A673 (cell line): ENCODE measurements at regions not wholly inside any gene's neighbourhood (a gene's known extent, or its start where the extent isn't known, plus 50 kb on each side); places are given as distances from the start of the nearest gene placed in this dataset.

Experiments used
- BruUV-seq: library from RNA; stranded (reverse); fragments of 400-500 nt; replicated peaks from 2 replicates; lab custom pipeline; 2021; lab: Mats Ljungman, UMichigan
- CTCF ChIA-PET: fragments of 300-600 bp; sonication (Branson Sonifier 250); formaldehyde crosslinking; loops from one replicate; lab custom pipeline; 2022; ENCODE audit warnings: antibody characterized with exemption; lab: Charles Lee
- POLR2A ChIA-PET: fragments of 300-600 bp; sonication (Branson Sonifier 250); formaldehyde crosslinking; loops from one replicate; lab custom pipeline; 2022; ENCODE audit warnings: antibody characterized with exemption; ENCODE audit not compliant: low non-redundant PET; lab: Charles Lee
- DNase-seq: peaks from one replicate; pipeline ENCODE4 v3.0.0-alpha.2; 2015; ENCODE audit warnings: low spot score
- H3K27ac ChIP-seq: fragments of 200-600 bp; sonication (generic); 2 replicates; pipeline ENCODE4 v1.5.1; 2016; ENCODE audit warnings: mixed run types, low read depth, mild to moderate bottlenecking, mixed read lengths, antibody characterized with exemption, low read length; ENCODE audit not compliant: poor library complexity, severe bottlenecking
- H3K27me3 ChIP-seq: fragments of 200-600 bp; sonication (generic); replicated peaks from 2 replicates; pipeline ENCODE4 v1.6.1; 2017; ENCODE audit warnings: mixed run types, low read depth, mild to moderate bottlenecking, mixed read lengths, antibody characterized with exemption, low read length; ENCODE audit not compliant: insufficient read depth, poor library complexity
- H3K36me3 ChIP-seq: fragments of 200-600 bp; sonication (generic); 2 replicates; pipeline ENCODE4 v1.6.1; 2016; ENCODE audit warnings: mixed run types, mild to moderate bottlenecking, mixed read lengths, antibody characterized with exemption, low read length; ENCODE audit not compliant: insufficient read depth, poor library complexity, severe bottlenecking
- H3K4me1 ChIP-seq: fragments of 200-600 bp; sonication (generic); 2 replicates; pipeline ENCODE4 v1.6.1; 2017; ENCODE audit warnings: mixed run types, mild to moderate bottlenecking, mixed read lengths, antibody characterized with exemption, low read length; ENCODE audit not compliant: insufficient read depth, poor library complexity, severe bottlenecking
- H3K4me3 ChIP-seq: fragments of 200-600 bp; sonication (generic); 2 replicates; pipeline ENCODE4 v1.5.1; 2016; ENCODE audit warnings: low read depth, mixed run types, mild to moderate bottlenecking, mixed read lengths, low read length; ENCODE audit not compliant: poor library complexity, severe bottlenecking
- H3K9me3 ChIP-seq: fragments of 200-600 bp; sonication (generic); 2 replicates; pipeline ENCODE4 v1.6.1; 2016; ENCODE audit warnings: mixed run types, low read depth, mild to moderate bottlenecking, mixed read lengths, antibody characterized with exemption, low read length; ENCODE audit not compliant: poor library complexity, severe bottlenecking
- EZH2 ChIP-seq: fragments of 200-600 bp; sonication (generic); IDR thresholded peaks from 2 replicates; pipeline ENCODE4 v1.6.1; 2017; ENCODE audit warnings: borderline replicate concordance, low read depth, mild to moderate bottlenecking, mixed read lengths, antibody characterized with exemption, low read length; ENCODE audit not compliant: poor library complexity, severe bottlenecking
- intact Hi-C: fragments of 100-400 bp; cut with micrococcal nuclease; formaldehyde crosslinking; loops from one replicate; pipeline ENCODE4 v1.10.0; 2022; ENCODE audit not compliant: unreplicated experiment
- TF ChIP-seq, protein P1 (sequence below): fragments of 300-800, 200-600 bp; sonication (generic); conservative IDR thresholded peaks from 2 replicates; pipeline ENCODE4 v1.5.1; 2017; ENCODE audit warnings: low read depth, mild to moderate bottlenecking, antibody characterized with exemption, low read length, moderate library complexity, mixed read lengths

- no TSS peak for BruUV-seq
- no peak for DNase-seq
Measured at GRCh38 chr6:17182961-17183360, 81.1 kb downstream of the STMND1 start.

DNA sequence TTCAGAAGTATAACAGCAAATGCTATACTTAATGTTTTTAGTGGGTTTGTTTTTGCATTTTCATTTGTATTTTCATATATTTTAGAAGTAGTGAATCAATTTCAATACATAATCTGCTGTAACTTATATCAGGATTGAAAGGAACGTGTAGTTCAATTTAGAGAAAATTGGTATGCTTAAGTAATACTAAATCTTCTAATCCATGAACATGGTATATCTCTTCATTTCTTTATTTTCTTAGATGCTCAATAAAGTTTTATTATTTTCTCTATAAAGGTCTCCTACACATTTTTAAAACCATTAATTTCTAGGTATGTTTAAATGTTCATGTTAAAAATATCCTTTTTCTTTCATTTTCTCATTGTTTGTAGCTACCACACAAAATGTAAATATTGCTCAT, 85.1 kb downstream of the STMND1 start:
- CTCF ChIA-PET = no interaction called here
- intact Hi-C loops = no loop called here
- BruUV-seq = no TSS peak

More at GRCh38 chr6:17182961-17183360, 81.1 kb downstream of the STMND1 start:
- CTCF ChIA-PET = no interaction called here
- H3K9me3 ChIP-seq = no peaks in the 10 kb centered on the region
- no peaks in the 10 kb centered on the region for H3K36me3 ChIP-seq
- no peak overlapping the region for H3K27ac ChIP-seq
- POLR2A ChIA-PET = no interaction called here
- no peak overlapping the region for H3K4me3 ChIP-seq
- no peak for TF ChIP-seq EZH2
- TF ChIP-seq, protein P1, sequence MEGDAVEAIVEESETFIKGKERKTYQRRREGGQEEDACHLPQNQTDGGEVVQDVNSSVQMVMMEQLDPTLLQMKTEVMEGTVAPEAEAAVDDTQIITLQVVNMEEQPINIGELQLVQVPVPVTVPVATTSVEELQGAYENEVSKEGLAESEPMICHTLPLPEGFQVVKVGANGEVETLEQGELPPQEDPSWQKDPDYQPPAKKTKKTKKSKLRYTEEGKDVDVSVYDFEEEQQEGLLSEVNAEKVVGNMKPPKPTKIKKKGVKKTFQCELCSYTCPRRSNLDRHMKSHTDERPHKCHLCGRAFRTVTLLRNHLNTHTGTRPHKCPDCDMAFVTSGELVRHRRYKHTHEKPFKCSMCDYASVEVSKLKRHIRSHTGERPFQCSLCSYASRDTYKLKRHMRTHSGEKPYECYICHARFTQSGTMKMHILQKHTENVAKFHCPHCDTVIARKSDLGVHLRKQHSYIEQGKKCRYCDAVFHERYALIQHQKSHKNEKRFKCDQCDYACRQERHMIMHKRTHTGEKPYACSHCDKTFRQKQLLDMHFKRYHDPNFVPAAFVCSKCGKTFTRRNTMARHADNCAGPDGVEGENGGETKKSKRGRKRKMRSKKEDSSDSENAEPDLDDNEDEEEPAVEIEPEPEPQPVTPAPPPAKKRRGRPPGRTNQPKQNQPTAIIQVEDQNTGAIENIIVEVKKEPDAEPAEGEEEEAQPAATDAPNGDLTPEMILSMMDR = no peak
- no peaks in the 10 kb centered on the region for H3K27me3 ChIP-seq
- no peaks in the 10 kb centered on the region for H3K4me1 ChIP-seq
- intact Hi-C loops = no loop called here

GRCh38 chr6:17193106-17193775, 87.9 kb upstream of the RBM24 start:
- H3K4me1 ChIP-seq = no peaks in the 10 kb centered on the region
- BruUV-seq = no TSS peak
- ChIA-PET POLR2A (no interaction called here), CTCF (no interaction called here)
- no peak for TF ChIP-seq EZH2
- TF ChIP-seq, protein P1 = no peak
- H3K27ac ChIP-seq = no peak overlapping the region
- H3K4me3 ChIP-seq = no peak overlapping the region
- H3K27me3 ChIP-seq = peaks cover 16% of the 10 kb centered on the region
- no peaks in the 10 kb centered on the region for H3K9me3 ChIP-seq
- intact Hi-C loops = no loop called here
- no peak for DNase-seq
- H3K36me3 ChIP-seq = no peaks in the 10 kb centered on the region

More for the DNA sequence above, 85.1 kb downstream of the STMND1 start:
- POLR2A ChIA-PET = no interaction called here
- no peaks in the 10 kb centered on the region for H3K36me3 ChIP-seq
- TF ChIP-seq, protein P1 = no peak
- no peak for TF ChIP-seq EZH2
- H3K27ac ChIP-seq = no peak overlapping the region
- H3K27me3 ChIP-seq = peaks cover 8% of the 10 kb centered on the region
- H3K4me1 ChIP-seq = no peaks in the 10 kb centered on the region
- H3K4me3 ChIP-seq = no peak overlapping the region
- DNase-seq = no peak
- no peaks in the 10 kb centered on the region for H3K9me3 ChIP-seq
